ENCODE measurements at regions not wholly inside any gene's neighbourhood (a gene's known extent, or its start where the extent isn't known, plus 50 kb on each side); places are given as distances from the start of the nearest gene placed in this dataset.

DNA sequence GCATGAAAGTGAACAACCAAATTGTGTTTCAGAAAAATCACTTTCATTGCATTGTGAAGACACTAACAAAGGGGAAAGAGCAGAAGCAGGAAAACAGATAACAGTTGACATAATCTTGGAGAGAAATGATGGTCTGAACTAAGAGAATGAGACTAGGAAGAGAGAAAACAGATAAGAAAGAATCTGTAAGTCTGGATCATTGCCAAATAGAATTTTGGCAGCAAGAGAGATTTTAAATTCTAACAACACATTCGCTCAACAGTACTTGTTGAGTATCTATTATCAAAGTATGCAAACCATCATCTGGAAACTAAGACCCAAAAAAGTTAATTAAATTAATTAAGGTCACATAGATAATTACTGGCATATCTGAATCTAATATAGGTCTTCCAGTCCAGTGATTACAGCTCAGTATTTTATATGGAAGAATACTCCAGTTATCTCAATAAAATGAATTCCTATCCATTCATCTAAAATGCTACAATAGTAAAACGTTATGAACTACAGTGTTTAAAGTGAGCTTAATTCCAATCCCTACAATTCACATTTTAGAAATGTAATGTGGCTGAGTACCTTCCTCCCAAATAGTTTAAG, 166.7 kb upstream of the FAT3 start:
- Histone ChIP-seq H3K36me3 (ENCODE audit: control insufficient read depth, insufficient read depth, low read length) (no peaks in the 10 kb centered on the region), H4K5ac (ENCODE audit: low read depth, low read length) (no peak overlapping the region), H3K9ac (ENCODE audit: low read depth, low read length) (no peak overlapping the region), H3K56ac (ENCODE audit: extremely low read depth, insufficient read depth, low read length) (no peak overlapping the region; the same call in 1 of the 2 replicates), H3K4me2 (ENCODE audit: low read depth, low read length) (no peak overlapping the region), H4K20me1 (ENCODE audit: insufficient read depth, low read length) (no peaks in the 10 kb centered on the region), H2BK15ac (ENCODE audit: low read depth, low read length) (no peak overlapping the region), H4K8ac (ENCODE audit: low read depth in 2 of 2, low read length in 2 of 2) (no peak overlapping the region), H3K4me1 (ENCODE audit: control insufficient read depth, insufficient read depth, low read length) (no peaks in the 10 kb centered on the region), H2AK9ac (replicated peaks; ENCODE audit: low read depth, low read length, poor library complexity) (no peak overlapping the region), H4K91ac (ENCODE audit: insufficient read depth, low read depth, low read length) (no peak overlapping the region), H3K9me1 (ENCODE audit: insufficient read depth, low read length) (no peaks in the 10 kb centered on the region), H3K23ac (ENCODE audit: low read depth, low read length) (no peak overlapping the region), H2BK120ac (ENCODE audit: low read depth, low read length) (no peak overlapping the region), H3K4ac (ENCODE audit: low read depth, low read length) (no peak overlapping the region), H3K79me1 (ENCODE audit: low read depth in 1 of 2, low read length in 2 of 2) (no peaks in the 10 kb centered on the region), H3K9me3 (ENCODE audit: control insufficient read depth, insufficient read depth, low read length) (no peaks in the 10 kb centered on the region), H3K27me3 (ENCODE audit: control insufficient read depth, insufficient read depth, low read length) (no peaks in the 10 kb centered on the region), H3K27ac (ENCODE audit: insufficient read depth, low read length) (no peak overlapping the region), H2AFZ (replicated peaks; ENCODE audit: low read length, poor library complexity) (no peak overlapping the region), H2BK20ac (ENCODE audit: low read depth, low read length) (no peak overlapping the region), H2BK5ac (ENCODE audit: low read depth, low read length, poor library complexity, severe bottlenecking) (no peak overlapping the region), H2AK5ac (ENCODE audit: low read depth, low read length) (no peak overlapping the region), H3K4me3 (ENCODE audit: insufficient read depth, low read depth, low read length) (no peak overlapping the region), H3K14ac (replicated peaks; ENCODE audit: low read depth, low read length) (no peak overlapping the region), H3K18ac (ENCODE audit: low read depth, low read length) (no peak overlapping the region)
- WGBS, 2 experiments (ENCODE audit: extremely low coverage in 2 of 2, insufficient read length in 1 of 2) = no CpG with 5 or more reads among the region's 2 CpGs
- in situ Hi-C loops (cut with MboI; ENCODE audit: low sequenced_read_pairs) (no loop called here), dilution Hi-C loops (cut with HindIII; ENCODE audit: low sequenced_read_pairs, unreplicated experiment) (no loop called here), intact Hi-C loops (cut with micrococcal nuclease) (no loop called here)
- ChIA-PET CTCF (no interaction called here), POLR2A (ENCODE audit: unreplicated experiment) (no interaction called here)
- TF ChIP-seq RFX5 (IDR thresholded peaks at IDR 0.05; ENCODE audit: low read depth, low read length) = no peak
- no peak for TF ChIP-seq BHLHE40 (IDR thresholded peaks at IDR 0.05; ENCODE audit: low read depth, low read length)
- TF ChIP-seq FOS (IDR thresholded peaks at IDR 0.05; ENCODE audit: low read depth, low read length) = no peak
- no peak for TF ChIP-seq MAZ (IDR thresholded peaks at IDR 0.05; ENCODE audit: borderline replicate concordance, low read depth, low read length)
- no peak for TF ChIP-seq MAFK (IDR thresholded peaks at IDR 0.05; ENCODE audit: low read depth, low read length)
- no peak for TF ChIP-seq MXI1 (IDR thresholded peaks at IDR 0.05; ENCODE audit: borderline replicate concordance, low read depth, low read length)
- TF ChIP-seq POLR2A (IDR thresholded peaks at IDR 0.05; ENCODE audit: low read depth, low read length) = no peak
- TF ChIP-seq, protein P1, sequence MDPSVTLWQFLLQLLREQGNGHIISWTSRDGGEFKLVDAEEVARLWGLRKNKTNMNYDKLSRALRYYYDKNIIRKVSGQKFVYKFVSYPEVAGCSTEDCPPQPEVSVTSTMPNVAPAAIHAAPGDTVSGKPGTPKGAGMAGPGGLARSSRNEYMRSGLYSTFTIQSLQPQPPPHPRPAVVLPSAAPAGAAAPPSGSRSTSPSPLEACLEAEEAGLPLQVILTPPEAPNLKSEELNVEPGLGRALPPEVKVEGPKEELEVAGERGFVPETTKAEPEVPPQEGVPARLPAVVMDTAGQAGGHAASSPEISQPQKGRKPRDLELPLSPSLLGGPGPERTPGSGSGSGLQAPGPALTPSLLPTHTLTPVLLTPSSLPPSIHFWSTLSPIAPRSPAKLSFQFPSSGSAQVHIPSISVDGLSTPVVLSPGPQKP (IDR thresholded peaks at IDR 0.05; ENCODE audit: borderline replicate concordance, low read depth, low read length) = no peak
- TF ChIP-seq, protein P2, sequence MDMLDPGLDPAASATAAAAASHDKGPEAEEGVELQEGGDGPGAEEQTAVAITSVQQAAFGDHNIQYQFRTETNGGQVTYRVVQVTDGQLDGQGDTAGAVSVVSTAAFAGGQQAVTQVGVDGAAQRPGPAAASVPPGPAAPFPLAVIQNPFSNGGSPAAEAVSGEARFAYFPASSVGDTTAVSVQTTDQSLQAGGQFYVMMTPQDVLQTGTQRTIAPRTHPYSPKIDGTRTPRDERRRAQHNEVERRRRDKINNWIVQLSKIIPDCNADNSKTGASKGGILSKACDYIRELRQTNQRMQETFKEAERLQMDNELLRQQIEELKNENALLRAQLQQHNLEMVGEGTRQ (IDR thresholded peaks at IDR 0.05; ENCODE audit: low read depth, low read length) = no peak
- TF ChIP-seq, protein P3, sequence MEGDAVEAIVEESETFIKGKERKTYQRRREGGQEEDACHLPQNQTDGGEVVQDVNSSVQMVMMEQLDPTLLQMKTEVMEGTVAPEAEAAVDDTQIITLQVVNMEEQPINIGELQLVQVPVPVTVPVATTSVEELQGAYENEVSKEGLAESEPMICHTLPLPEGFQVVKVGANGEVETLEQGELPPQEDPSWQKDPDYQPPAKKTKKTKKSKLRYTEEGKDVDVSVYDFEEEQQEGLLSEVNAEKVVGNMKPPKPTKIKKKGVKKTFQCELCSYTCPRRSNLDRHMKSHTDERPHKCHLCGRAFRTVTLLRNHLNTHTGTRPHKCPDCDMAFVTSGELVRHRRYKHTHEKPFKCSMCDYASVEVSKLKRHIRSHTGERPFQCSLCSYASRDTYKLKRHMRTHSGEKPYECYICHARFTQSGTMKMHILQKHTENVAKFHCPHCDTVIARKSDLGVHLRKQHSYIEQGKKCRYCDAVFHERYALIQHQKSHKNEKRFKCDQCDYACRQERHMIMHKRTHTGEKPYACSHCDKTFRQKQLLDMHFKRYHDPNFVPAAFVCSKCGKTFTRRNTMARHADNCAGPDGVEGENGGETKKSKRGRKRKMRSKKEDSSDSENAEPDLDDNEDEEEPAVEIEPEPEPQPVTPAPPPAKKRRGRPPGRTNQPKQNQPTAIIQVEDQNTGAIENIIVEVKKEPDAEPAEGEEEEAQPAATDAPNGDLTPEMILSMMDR (conservative IDR thresholded peaks at IDR 0.05; ENCODE audit: low read depth, low read length) = no peak
- DNase-seq = no peak
- BruUV-seq (replicated peaks) = no TSS peak
- ATAC-seq (ENCODE audit: low read depth) = no peak

All from IMR-90 (cell line).